HG03108 (cell line): ENCODE measurements at regions not wholly inside any gene's neighbourhood (a gene's known extent, or its start where the extent isn't known, plus 50 kb on each side); places are given as distances from the start of the nearest gene placed in this dataset.
A peak's percentile ranks its signal among the peaks of the same experiment; 100 is the strongest.
"Not testable (repeated sequence)": the region's sequence is repeated elsewhere in the genome, so short reads cannot be mapped to it uniquely, and the experiment has no call there.

Experiments
- ATAC-seq: cut with Tn5 transposase; IDR thresholded peaks from one replicate; pipeline ENCODE4 v1.9.1; 2021; ENCODE audit warnings: moderate library complexity; ENCODE audit not compliant: unreplicated experiment

DNA sequence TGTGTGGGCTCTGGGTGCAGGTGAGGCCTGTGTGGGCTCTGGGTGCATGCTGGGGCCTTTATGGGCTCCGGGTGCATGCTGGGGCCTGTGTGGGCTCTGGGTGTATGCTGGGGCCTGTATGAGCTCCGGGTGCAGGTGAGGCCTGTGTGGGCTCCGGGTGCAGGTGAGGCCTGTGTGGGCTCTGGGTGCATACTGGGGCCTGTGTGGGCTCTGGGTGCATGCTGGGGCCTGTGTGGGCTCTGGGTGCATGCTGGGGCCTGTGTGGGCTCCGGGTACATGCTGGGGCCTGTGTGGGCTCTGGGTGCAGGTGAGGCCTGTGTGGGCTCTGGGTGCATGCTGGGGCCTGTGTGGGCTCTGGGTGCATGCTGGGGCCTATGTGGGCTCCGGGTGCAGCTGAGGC, 80.5 kb upstream of the ACKR3 start:
- ATAC-seq: not testable (repeated sequence)

DNA sequence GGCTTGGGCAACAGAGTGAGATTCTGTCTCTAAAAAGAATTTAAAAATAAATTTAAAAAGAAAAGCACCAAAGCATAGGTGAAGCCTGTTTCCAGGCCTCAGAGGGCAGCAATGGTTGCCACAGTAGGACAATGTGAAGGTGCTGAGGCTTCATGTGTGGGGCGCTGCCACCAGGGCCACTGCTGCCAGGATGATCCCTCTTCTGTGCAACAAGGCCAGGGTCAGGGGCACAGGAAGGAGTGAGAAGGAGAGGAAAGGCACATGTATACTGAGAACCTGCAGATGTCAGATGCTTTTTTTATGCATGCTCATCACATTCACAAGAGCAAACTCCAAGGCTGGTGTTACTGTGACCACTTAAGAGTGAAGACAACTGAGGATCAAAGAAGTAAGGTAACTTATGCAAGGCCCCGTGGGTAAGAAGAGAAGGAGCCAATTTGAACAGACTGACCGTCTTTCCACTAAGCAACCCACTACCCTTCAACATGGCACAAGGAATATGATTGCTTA, 79.7 kb upstream of the ACKR3 start:
- ATAC-seq: no peak

DNA sequence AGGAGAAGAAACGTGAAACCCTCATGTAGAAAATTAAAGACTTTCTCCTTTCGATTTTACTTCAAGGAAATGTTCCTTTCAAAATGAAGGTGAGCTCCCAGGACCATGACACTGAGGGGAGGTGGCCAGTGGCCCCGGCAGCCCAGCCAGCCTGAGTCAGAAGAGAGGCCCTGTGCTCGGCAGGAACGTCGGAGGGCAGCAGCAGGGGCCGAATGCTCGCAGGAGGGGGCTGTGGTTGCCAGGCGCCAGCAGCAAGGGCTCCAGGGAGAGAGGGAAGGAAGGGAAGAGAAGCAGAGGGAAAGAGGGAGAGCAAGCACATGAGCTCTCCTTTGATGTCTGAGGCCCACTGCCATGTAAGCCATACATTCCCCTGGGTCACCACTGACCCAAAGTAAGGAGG, 73.3 kb upstream of the ACKR3 start:
- ATAC-seq: no peak

DNA sequence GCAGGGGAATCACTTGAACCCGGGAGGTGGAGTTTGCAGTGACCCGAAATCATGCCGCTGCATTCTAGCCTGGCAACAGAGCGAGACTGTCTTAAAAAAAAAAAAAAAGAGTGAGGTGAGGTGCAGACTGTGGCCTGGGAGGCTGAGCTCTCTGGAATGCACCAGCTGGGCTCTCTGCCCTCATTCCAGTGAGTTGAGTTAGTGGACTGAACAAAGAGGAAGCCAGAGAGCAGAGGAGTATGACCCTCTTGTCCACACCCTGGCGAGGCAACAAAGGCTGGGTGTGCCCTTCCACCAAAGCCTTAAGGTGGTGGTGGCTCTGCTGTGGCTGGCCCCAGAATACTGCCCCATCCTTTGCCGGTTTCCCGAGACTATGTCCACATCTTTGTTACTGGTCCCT, 71.3 kb upstream of the ACKR3 start:
- ATAC-seq: no peak

DNA sequence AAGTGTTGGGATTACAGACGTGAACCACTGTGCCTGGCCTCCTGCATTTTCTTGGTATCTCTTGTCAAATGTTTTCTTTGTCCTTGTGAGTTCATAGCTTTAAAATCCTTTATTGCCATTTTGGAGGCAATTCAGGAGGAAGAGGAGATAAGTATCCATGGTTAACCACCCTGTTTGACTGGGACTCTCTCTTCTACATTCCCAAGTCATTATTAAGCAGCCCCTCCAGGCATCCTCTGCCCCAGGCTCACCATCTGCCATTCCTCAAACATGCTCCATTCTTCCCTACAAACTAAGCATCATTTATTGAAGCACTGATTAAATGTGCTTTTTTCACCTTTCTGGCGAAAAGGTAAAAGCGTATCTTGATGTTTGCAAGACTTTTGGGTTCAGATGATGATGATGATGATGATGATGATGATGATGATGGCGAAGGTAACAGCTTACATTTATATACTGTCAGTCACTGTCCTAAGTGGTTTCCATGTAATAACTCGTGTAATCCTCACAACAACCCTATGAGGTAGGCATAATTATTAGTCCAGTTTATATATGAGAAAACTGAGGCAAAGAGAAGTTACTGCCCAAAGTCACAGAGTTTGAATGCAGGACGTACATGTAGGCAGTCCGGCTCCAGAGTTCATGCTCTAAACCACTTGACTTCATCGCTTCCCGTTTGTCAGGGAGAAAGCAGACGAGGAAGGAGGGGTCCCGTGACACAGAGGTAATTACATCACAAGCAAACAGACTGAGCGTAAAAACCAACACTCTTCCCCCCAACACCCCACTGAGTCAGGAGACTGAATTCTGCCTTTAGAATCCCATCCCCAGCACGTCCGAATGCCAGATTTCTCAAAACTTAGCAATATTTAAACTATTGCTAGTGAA, 69.7 kb upstream of the ACKR3 start:
- no peak for ATAC-seq

DNA sequence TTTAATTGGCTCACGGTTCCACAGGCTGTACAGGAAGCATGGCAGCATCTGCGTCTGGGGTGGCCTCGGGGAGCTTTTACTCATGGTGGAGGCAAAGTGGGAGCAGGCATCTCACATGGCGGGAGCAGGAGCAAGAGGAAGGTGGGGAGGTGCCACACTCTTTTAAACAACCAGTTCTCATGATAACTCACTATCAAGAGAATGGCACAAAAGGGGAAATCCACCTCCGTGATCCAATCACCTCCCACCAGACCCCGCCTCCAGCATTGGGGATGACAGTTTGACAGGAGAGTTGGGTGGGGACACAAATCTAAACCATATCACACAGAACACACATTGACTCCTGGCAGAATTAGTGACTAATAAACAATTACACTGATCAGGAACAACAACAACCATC, 68.6 kb upstream of the ACKR3 start:
- no peak for ATAC-seq

DNA sequence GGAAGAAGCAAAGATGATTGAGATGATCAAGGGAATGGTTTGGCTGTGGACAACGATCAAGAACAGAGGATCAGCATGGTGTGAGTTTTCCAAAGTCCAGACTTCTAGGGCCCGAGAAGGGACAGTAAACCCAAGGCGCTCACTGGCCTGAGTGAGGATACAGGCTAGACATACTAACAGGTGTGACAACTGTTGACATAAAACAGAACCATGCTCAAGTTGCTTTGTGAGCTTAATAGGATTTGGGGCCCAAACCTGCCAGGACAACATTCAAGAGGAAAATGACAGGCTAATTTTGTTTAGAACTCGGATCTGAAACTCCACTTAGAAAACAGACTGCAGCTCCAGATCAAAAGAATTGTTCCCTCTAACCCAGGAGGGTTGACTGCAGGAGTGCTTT, 68.1 kb upstream of the ACKR3 start:
- no peak for ATAC-seq

DNA sequence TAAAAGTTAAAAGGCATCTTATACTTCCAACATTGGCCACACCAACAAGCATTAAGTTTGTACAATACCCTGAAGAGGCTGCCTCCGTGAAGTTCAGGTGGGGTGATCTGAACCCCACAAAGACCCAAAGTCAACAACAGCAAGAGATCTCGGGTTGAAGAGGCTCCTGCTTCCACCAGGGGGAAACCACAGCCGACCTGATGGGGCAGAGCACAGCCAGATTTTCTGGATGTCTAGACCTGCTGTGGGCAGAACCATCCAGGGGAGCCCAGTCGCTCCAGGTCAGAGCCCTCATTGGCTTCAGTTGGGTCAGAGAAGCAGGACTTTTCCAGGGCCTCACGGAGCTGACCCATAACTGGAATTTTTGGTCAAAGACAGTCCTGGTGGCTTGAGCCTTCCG, 66.5 kb upstream of the ACKR3 start:
- ATAC-seq: no peak

DNA sequence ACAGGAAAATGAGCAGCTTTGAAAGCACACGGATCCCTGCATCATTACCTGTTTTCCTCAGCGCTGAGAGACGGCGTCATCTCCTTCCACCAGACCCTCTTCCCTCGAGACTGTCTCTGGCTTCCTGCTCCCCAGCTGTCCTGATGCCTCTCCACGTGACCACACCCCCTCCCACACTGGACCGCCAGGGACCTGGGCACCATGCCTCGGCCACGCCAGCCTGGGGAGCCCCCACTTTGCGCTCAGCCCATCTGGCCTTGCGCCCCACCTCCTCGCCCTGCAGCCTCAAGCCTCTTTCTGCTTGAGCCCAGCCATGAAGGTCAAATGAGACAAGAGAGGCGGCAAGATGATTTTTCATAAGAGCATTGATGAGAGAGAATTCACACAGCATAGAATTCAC, 66.0 kb upstream of the ACKR3 start:
- ATAC-seq: no peak

DNA sequence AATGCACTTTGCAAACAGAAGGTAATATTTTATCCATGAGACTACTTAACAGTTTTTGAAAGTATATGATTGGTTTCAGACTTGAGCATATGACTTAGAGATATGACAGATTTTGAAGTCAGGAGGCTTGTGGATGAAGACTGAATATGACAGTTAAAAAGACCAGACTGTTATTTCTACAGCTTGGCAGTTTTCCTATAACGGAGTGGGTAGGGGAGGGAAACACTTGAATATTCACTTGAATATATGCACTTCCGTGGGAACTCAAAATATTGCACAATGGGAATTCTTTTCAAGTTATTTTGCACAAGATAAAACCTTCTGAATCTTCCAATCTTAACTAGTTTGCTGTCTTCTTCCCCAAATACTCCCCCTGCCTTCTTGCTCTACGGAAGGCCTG, 64.6 kb upstream of the ACKR3 start:
- no peak for ATAC-seq

DNA sequence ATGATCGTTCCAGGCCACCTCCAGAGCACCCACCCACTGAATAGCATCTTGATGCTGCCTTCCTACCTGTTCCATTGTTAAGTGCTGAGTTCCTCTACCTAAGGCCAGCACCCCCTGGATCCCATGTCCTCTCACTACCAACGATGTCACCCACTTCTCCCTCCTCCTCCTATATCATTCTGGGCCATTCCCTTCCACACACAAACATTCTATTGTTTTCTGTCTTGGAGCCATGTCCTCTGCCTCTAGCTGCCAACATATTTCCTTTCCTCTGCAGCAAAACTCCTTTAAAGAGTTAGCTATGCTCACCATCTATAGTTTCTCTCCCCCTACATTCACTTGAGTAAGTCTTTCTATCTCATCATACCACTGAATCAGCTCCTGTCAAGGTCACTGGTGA, 64.0 kb upstream of the ACKR3 start:
- ATAC-seq: no peak

DNA sequence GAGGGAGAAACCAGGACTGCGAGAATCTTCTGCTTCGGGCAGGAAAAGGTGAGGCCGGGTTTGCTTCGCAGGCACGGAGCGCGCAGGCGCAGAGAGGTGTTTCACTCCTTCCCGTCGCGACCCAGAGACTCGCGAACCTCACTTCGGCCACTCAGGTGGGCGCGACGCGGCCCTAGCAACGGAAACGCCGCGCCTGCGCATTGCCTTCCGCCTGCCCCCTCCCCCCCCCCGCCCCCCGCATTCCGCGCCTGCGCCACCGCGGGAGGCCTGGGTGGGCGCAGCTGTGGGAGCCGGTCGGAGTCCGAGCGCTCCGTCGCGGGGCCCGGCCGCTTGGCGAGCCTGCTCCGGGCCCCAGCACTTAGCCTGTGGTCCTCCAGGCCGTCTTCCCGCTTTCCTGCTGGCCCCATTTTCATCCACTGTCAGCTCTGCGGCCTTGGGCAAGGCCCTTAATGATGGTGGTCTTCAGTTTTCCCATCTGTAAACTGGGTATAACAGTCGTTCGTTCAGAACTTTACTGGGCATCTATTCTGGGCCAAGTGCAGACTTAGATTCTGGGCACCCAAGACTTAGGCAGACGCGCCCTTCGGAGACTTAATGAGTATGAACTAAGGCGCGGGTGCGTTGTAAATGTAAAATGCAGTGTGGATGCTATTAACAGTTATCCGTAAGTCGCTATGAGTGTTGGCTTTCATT, 62.1 kb upstream of the ACKR3 start:
- no peak for ATAC-seq

DNA sequence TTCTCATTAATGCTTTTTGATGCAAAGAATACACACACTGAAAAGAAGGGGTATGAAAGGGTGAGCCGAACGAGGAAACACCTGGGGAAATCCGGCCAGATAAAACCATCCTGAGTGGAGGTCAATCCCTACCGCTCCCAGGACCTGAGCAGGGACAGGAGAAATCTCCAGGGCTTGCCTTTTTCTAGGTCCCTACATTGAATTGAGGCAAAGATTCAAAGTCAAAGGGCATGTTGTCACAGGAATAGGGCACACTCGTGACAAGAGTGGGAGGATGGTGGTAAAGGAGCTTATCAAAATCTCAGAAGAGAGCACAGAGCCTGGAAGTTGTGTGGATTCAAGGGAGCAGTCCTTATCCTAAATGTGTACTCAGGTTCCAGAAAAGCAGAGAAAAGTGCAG, 61.2 kb upstream of the ACKR3 start:
- no peak for ATAC-seq

DNA sequence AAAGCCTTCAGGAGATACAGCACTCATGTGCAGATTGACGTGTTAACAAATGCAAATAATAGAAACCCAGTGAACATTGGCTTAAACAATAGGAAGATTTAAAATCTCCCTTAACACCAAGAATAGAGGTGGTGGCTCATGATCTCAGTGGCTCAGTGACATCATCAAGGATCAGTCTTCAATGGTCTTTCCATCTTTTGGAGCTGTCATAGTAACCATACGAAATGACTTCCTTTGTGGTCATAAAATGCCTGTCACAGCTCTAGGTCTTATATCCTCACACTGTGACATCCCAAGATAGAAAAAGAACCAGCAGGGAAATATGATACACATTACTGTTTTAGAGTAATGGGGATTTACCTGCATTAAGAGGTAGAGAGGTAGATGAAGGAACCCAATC, 59.6 kb upstream of the ACKR3 start:
- ATAC-seq: no peak

DNA sequence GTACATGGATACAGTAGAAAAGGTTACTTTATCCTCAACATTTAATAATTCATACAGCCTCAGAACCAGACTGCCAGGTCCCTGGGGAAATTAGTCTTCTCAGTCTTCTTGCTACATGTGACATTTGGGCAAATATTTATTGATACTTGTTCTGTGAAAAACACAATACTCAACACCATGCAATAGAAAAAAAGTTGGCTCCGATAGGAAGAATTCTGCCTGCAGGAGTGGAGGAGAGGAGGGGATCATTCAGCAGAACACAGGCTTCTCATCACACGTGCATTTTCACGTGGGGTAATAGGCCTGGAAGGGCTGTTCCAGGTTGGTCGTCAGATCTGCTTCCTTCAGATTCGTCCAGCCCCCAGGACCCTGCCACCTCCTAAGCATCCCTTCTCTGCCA, 58.4 kb upstream of the ACKR3 start:
- ATAC-seq: no peak

DNA sequence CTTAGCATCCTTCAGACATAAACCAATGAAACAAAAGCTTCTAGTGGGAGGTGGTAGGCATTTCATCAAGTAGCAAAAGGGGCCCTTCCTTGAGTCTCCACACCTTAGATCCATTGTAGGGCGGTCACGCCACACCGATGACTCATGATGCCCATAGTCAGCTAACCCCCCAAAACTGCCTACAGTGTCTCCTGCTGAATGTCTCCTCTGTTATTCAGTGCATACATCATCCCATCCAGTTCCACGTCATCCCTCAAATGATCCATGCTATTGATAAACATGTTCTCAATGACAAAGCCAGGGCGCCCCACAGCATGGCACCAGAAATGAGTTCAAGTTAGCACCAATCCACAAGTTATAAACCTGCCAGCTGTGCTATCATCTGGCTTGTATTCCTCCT, 57.4 kb upstream of the ACKR3 start:
- ATAC-seq: no peak

DNA sequence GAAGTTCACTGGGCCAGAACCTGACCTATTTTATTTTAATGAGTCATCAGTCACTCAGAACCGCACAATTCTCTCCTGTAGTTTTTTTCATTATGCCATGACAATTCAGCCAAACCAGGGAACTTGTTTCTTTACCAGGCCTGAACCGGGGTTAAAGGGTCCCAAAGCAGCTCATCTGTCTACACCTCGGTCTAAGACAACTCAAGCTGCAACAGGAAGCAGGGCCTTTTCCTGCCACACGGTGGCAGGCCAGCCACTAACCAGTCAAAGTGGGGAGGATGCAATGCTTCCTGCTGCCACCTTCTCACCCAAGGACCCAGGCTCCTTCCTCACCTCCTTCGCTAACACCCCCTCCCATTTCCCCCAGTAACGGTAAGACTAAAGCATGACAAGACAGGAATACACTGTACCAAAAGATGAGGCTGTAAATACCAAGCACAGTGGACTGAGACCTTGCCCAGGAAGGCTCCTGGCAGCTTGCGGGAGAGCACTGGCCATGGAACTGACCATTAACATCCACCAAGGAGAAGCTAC, 56.7 kb upstream of the ACKR3 start:
- ATAC-seq: peak; percentile 70

DNA sequence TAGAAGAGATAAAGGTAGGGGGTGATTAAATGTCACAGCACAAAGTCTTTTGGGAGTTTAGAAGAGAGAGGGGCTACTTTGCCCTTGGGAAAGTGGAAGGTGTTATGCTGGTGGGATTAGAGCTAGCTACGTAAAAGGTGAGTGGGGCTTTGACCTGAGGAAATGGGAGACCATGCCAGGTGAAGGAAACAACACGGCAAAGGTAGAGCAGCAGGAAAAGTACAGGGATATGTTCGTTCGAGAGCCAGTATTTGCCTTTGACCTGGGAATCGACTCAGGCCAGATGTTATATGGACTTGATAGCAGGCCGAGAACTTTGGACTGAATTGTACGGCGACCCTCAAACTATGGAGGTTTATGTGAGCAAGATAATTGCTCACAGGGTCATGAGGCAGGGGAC, 55.7 kb upstream of the ACKR3 start:
- no peak for ATAC-seq

DNA sequence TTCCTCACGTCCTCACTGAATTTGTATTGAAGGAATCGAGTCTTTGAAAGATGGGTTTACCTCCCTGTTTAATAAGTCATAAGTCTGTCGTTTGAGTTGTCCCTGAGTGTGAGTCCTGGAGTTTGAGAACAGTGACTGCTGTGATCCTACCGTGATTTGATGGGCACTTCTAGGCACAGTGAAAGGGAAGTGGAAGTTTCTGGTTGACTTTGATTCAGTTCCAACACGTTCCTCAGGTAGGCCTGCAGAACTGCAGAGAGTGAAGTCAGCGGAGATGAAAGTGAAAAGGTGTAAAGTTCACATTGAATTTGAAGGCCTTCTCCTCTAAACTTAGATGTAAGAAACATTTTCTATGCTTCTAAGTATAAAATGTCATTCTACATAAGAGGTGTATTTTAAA, 52.9 kb upstream of the ACKR3 start:
- no peak for ATAC-seq

DNA sequence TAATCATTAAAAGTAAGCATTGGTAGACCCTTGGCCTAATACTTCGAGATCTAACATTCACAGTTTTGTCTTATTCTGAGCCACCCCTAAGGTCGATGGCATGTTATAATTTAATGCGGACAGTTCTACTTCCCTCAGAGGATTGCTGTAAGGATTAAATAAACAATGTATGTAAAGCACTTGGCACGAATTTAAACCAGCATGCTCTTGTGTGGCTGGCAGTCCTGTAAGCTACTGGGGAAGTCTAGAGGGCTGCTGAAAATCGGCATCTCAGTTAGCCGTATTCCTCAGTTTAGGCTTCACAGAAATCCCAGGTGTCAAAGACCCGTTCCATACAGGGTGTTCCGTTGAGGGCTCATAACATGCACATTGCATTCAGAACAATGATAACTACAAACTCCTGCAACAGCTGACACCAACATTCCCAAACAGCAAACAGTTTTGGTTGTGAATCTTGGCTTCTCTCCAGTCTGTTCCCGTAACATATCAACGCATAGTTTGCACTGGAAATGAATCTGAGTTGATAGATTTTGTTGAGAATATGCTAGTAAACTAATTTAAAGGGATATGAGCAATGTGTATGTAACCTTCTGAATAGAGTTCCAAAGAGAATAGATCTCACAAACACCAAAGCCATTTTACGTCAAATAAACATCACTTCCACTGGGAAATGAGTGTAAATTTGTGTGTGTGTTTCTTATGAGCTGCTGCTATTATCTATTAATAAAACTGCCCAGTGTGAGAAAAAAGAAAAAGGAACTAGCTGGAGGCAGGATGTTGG, 52.2 kb upstream of the ACKR3 start:
- ATAC-seq: no peak
